ENCODE measurements at regions not wholly inside any gene's neighbourhood (a gene's known extent, or its start where the extent isn't known, plus 50 kb on each side); places are given as distances from the start of the nearest gene placed in this dataset.

DNA sequence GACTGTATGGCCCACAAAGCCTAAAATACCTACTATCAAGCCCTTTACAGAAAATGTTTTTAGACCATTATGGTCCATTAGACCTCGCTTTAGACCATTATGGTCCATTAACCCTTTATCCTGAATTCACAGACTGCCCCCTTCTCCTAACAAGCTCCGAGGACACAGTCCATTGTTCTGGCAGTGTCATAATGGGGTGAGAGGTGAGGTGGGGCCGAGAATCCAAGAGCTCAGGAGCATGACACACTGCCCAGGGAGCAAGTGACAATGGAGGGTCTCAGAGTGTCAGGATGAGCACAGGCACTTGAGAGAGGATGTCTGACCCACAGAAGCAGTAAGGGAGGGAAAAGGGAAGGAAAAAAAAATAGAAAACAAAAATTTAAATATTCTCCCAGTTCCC lies 212.4 kb upstream of the NT5E start:
- TF ChIP-seq, protein P1, sequence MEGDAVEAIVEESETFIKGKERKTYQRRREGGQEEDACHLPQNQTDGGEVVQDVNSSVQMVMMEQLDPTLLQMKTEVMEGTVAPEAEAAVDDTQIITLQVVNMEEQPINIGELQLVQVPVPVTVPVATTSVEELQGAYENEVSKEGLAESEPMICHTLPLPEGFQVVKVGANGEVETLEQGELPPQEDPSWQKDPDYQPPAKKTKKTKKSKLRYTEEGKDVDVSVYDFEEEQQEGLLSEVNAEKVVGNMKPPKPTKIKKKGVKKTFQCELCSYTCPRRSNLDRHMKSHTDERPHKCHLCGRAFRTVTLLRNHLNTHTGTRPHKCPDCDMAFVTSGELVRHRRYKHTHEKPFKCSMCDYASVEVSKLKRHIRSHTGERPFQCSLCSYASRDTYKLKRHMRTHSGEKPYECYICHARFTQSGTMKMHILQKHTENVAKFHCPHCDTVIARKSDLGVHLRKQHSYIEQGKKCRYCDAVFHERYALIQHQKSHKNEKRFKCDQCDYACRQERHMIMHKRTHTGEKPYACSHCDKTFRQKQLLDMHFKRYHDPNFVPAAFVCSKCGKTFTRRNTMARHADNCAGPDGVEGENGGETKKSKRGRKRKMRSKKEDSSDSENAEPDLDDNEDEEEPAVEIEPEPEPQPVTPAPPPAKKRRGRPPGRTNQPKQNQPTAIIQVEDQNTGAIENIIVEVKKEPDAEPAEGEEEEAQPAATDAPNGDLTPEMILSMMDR (IDR thresholded peaks at IDR 0.05), result no peak
- TF ChIP-seq EZH2 (IDR thresholded peaks at IDR 0.05; ENCODE audit: borderline replicate concordance, insufficient read depth, low read depth, low read length, poor library complexity, severe bottlenecking), result no peak

All from B cell (primary cell).